GM12878 (cell line): ENCODE measurements at regions not wholly inside any gene's neighbourhood (a gene's known extent, or its start where the extent isn't known, plus 50 kb on each side); places are given as distances from the start of the nearest gene placed in this dataset.

Experiments used
- ATAC-seq: fragments of 200-7000 bp; cut with Tn5 transposase; 3 replicates; pipeline ENCODE4 v1.9.1; 2020; ENCODE audit warnings: mild to moderate bottlenecking, moderate library complexity
- BruUV-seq: library from RNA; stranded (reverse); fragments of 400-500 nt; replicated peaks from 2 replicates; lab custom pipeline; 2021; lab: Mats Ljungman, UMichigan
- CTCF ChIA-PET: fragments of 300-600 bp; sonication (Branson Sonifier 250); formaldehyde crosslinking; extraction: SDS; loops from one replicate; lab custom pipeline; 2021; ENCODE audit warnings: inconsistent platforms; lab: Yijun Ruan, JAX
- POLR2A ChIA-PET: fragments of 350-600 bp; formaldehyde crosslinking; extraction: SDS; loops from one replicate; lab custom pipeline; 2021; ENCODE audit warnings: inconsistent platforms; lab: Charles Lee
- RAD21 ChIA-PET: fragments of 300-600 bp; sonication (Branson Sonifier 250); formaldehyde crosslinking; loops from one replicate; lab custom pipeline; 2023; ENCODE audit warnings: antibody characterized with exemption; ENCODE audit not compliant: unreplicated experiment; lab: Charles Lee
- SMC1A ChIA-PET: fragments of 300-600 bp; sonication (Branson Sonifier 250); formaldehyde crosslinking; loops from one replicate; lab custom pipeline; 2023; ENCODE audit not compliant: unreplicated experiment, uncharacterized antibody; lab: Charles Lee
- DNase-seq: peaks from one replicate; pipeline ENCODE4 v3.0.0-alpha.2; 2011; ENCODE audit warnings: low read depth, low spot score
- FAIRE-seq: peaks from 3 replicates; lab custom pipeline; 2011; peaks lifted over from hg19 to GRCh38; lab: Jason Lieb, UNC
- H2AFZ ChIP-seq: 2 replicates; pipeline ENCODE4 v1.6.0; 2011; ENCODE audit warnings: low read depth, low read length, control low read depth; ENCODE audit not compliant: control insufficient read depth
- H3K27ac ChIP-seq: 2 replicates; pipeline ENCODE4 v1.5.1; 2011; ENCODE audit warnings: control low read depth; ENCODE audit not compliant: control insufficient read depth, insufficient read depth
- H3K27me3 ChIP-seq, 2 experiments: replicated peaks in 1 of 2; 2 replicates each; pipeline versions ENCODE4 v1.6.0 to v1.6.1; 2011; ENCODE audit warnings: low read length in 1 of 2; ENCODE audit not compliant: control insufficient read depth in 2 of 2, insufficient read depth in 2 of 2
- H3K36me3 ChIP-seq, 2 experiments: 2 replicates each; pipeline ENCODE4 v1.5.1; 2011; ENCODE audit warnings: low read length in 1 of 2; ENCODE audit not compliant: control insufficient read depth in 2 of 2, insufficient read depth in 2 of 2
- H3K4me1 ChIP-seq: 2 replicates; pipeline ENCODE4 v1.6.1; 2011; ENCODE audit warnings: mild to moderate bottlenecking, low read length, moderate library complexity, mixed read lengths; ENCODE audit not compliant: control insufficient read depth, insufficient read depth
- H3K4me2 ChIP-seq: 2 replicates; pipeline ENCODE4 v1.6.0; 2011; ENCODE audit warnings: control low read depth; ENCODE audit not compliant: control insufficient read depth, insufficient read depth
- H3K4me3 ChIP-seq: fragments of 200-600 bp; sonication (generic); 2 replicates; pipeline ENCODE4 v1.5.1; 2016
- H3K79me2 ChIP-seq: 2 replicates; pipeline ENCODE4 v1.6.0; 2011; ENCODE audit warnings: low read length; ENCODE audit not compliant: control insufficient read depth, insufficient read depth
- H3K9ac ChIP-seq: 2 replicates; pipeline ENCODE4 v1.8.0; 2011; ENCODE audit warnings: low read length, control low read depth, mixed read lengths; ENCODE audit not compliant: control insufficient read depth, insufficient read depth
- H3K9me3 ChIP-seq: replicated peaks from 3 replicates; pipeline ENCODE4 v1.5.1; 2011; ENCODE audit warnings: mild to moderate bottlenecking, low read length; ENCODE audit not compliant: control insufficient read depth, insufficient read depth
- H4K20me1 ChIP-seq: 2 replicates; pipeline ENCODE4 v1.6.0; 2011; ENCODE audit not compliant: control insufficient read depth, insufficient read depth
- EZH2 ChIP-seq: IDR thresholded peaks from 2 replicates; pipeline ENCODE4 v1.6.1; 2012; ENCODE audit warnings: low read depth, mild to moderate bottlenecking, control low read depth, inconsistent platforms, low read length, borderline replicate concordance; ENCODE audit not compliant: control insufficient read depth
- MEF2A ChIP-seq: IDR thresholded peaks from 2 replicates; pipeline ENCODE4 v1.6.1; 2011; ENCODE audit warnings: low read depth, mild to moderate bottlenecking, low read length, moderate library complexity; ENCODE audit not compliant: insufficient read depth
- NFIC ChIP-seq: IDR thresholded peaks from 2 replicates; pipeline ENCODE4 v1.6.1; 2012; ENCODE audit warnings: low read depth, mild to moderate bottlenecking, inconsistent platforms, low read length, moderate library complexity
- NR2F1 ChIP-seq: fragments of 450-650 bp; conservative IDR thresholded peaks from 2 replicates; pipeline ENCODE4 v1.6.1; 2017; ENCODE audit warnings: mild to moderate bottlenecking
- WGBS: methylation state at CpG from one replicate; pipeline ENCODE4 v1.1.6; 2016; ENCODE audit warnings: low lambda C conversion rate; ENCODE audit not compliant: insufficient replicate concordance, insufficient coverage; ENCODE audit errors: missing lambda C conversion rate; 5-methylcytosine and 5-hydroxymethylcytosine counted together
- in situ Hi-C: fragments of 300-500 bp; cut with MboI; formaldehyde crosslinking; loops from 9 replicates; pipeline ENCODE4 v1.14.3; 2018; ENCODE audit warnings: mixed read lengths
- intact Hi-C: fragments of 100-400 bp; cut with micrococcal nuclease; formaldehyde crosslinking; loops from one replicate; pipeline ENCODE4 v1.14.2; 2022; ENCODE audit not compliant: unreplicated experiment
- TF ChIP-seq, protein P1 (sequence below): fragments of 450-650 bp; IDR thresholded peaks from 2 replicates; pipeline ENCODE4 v1.6.1; 2014; ENCODE audit warnings: mild to moderate bottlenecking
- TF ChIP-seq, protein P2 (sequence below): fragments of 450-650 bp; formaldehyde crosslinking; IDR thresholded peaks from 2 replicates; pipeline ENCODE4 v1.4.0; 2022; ENCODE audit warnings: mild to moderate bottlenecking, moderate library complexity
- TF ChIP-seq, protein P3 (sequence below): fragments of 450-650 bp; IDR thresholded peaks from 2 replicates; pipeline ENCODE4 v1.6.1; 2018; ENCODE audit warnings: mild to moderate bottlenecking, low read depth, moderate library complexity; ENCODE audit not compliant: partially characterized antibody
- TF ChIP-seq, protein P4 (sequence below), 3 experiments: IDR thresholded peaks in 2 of 3; conservative IDR thresholded peaks in 1 of 3; 2 replicates each; pipeline ENCODE4 v1.5.1; 2011; ENCODE audit warnings: low read depth in 3 of 3, low read length in 3 of 3, mild to moderate bottlenecking in 3 of 3, control low read depth in 2 of 3, moderate library complexity in 2 of 3, inconsistent platforms in 1 of 3, mixed read lengths in 1 of 3; ENCODE audit not compliant: control insufficient read depth in 2 of 3, insufficient read depth in 1 of 3; ENCODE audit errors: extremely low read depth in 1 of 3
- TF ChIP-seq, protein P5 (sequence below): IDR thresholded peaks from 2 replicates; pipeline ENCODE4 v1.6.1; 2012; ENCODE audit warnings: low read length, inconsistent platforms
- TF ChIP-seq, protein P6 (sequence below): IDR thresholded peaks from 2 replicates; pipeline ENCODE4 v1.6.1; 2011; ENCODE audit warnings: low read depth, low read length, improper control_type of control experiment, borderline replicate concordance

DNA sequence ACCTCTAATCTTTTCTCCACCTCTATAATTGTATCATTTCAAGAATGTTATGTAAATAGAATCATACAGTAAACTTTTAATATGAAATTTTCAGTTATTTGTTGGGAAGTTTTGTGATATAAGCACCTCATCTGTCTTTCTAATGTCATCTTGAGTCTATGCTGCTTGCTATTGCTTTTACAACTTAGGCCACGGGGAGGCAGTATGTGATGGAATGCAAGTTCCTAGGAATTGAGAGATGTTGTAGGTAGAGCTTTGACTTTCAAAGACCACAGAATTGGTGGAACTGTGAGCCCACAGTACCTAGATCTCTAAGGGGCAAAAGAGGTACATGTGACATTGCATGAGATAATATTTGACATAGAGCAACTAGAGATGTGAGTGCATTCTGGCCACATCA is 328.3 kb downstream of the MFSD1 start:
- CTCF ChIA-PET = interaction anchor here (1.3 to 3.3 kb wide), 4 partner anchors 27 to 130 kb away, joined by 5 to 14 read pairs (median 6); no protein-coding TSS in a partner anchor
- intact Hi-C loops (loop anchor here (1.0 to 5.0 kb wide), 3 partner anchors 123 to 283 kb away; no protein-coding TSS in a partner anchor), in situ Hi-C loops (loop anchor here (5.0 kb wide), 1 partner anchor 127 kb away; no protein-coding TSS in a partner anchor)
- SMC1A ChIA-PET = interaction anchor here (2.0 kb wide), 1 partner anchor 130 kb away, joined by 5 read pairs; no protein-coding TSS in a partner anchor
- Histone ChIP-seq H3K27ac (no peak overlapping the region), H3K4me3 (no peak overlapping the region), H3K79me2 (no peaks in the 10 kb centered on the region), H3K36me3 (no peaks in the 10 kb centered on the region), H3K27me3 (no peaks in the 10 kb centered on the region), H3K9ac (no peak overlapping the region), H3K4me1 (no peaks in the 10 kb centered on the region), H3K4me2 (no peak overlapping the region), H3K9me3 (no peaks in the 10 kb centered on the region), H4K20me1 (no peaks in the 10 kb centered on the region), H2AFZ (no peak overlapping the region)
- no peak for FAIRE-seq
- POLR2A ChIA-PET = no interaction called here
- no TSS peak for BruUV-seq
- WGBS = 0% methylated on average over 1 of the region's 1 CpG
- RAD21 ChIA-PET = interaction anchor here (1.6 kb wide), 1 partner anchor 130 kb away, joined by 4 read pairs; no protein-coding TSS in a partner anchor
- no peak for DNase-seq
- peak; percentile 36; the same call in 1 of the 3 replicates for ATAC-seq
- TF ChIP-seq NFIC (no peak), EZH2 (no peak), MEF2A (no peak), NR2F1 (no peak)
- TF ChIP-seq, protein P1, sequence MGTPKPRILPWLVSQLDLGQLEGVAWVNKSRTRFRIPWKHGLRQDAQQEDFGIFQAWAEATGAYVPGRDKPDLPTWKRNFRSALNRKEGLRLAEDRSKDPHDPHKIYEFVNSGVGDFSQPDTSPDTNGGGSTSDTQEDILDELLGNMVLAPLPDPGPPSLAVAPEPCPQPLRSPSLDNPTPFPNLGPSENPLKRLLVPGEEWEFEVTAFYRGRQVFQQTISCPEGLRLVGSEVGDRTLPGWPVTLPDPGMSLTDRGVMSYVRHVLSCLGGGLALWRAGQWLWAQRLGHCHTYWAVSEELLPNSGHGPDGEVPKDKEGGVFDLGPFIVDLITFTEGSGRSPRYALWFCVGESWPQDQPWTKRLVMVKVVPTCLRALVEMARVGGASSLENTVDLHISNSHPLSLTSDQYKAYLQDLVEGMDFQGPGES = no peak
- TF ChIP-seq, protein P2, sequence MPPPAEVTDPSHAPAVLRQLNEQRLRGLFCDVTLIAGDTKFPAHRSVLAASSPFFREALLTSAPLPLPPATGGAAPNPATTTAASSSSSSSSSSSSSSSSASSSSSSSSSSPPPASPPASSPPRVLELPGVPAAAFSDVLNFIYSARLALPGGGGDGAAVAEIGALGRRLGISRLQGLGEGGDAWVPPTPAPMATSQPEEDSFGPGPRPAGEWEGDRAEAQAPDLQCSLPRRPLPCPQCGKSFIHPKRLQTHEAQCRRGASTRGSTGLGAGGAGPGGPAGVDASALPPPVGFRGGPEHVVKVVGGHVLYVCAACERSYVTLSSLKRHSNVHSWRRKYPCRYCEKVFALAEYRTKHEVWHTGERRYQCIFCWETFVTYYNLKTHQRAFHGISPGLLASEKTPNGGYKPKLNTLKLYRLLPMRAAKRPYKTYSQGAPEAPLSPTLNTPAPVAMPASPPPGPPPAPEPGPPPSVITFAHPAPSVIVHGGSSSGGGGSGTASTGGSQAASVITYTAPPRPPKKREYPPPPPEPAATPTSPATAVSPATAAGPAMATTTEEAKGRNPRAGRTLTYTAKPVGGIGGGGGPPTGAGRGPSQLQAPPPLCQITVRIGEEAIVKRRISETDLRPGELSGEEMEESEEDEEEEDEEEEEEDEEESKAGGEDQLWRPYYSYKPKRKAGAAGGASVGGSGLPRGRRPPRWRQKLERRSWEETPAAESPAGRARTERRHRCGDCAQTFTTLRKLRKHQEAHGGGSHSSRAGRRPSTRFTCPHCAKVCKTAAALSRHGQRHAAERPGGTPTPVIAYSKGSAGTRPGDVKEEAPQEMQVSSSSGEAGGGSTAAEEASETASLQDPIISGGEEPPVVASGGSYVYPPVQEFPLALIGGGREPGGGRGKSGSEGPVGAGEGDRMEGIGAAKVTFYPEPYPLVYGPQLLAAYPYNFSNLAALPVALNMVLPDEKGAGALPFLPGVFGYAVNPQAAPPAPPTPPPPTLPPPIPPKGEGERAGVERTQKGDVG = no peak
- TF ChIP-seq, protein P3, sequence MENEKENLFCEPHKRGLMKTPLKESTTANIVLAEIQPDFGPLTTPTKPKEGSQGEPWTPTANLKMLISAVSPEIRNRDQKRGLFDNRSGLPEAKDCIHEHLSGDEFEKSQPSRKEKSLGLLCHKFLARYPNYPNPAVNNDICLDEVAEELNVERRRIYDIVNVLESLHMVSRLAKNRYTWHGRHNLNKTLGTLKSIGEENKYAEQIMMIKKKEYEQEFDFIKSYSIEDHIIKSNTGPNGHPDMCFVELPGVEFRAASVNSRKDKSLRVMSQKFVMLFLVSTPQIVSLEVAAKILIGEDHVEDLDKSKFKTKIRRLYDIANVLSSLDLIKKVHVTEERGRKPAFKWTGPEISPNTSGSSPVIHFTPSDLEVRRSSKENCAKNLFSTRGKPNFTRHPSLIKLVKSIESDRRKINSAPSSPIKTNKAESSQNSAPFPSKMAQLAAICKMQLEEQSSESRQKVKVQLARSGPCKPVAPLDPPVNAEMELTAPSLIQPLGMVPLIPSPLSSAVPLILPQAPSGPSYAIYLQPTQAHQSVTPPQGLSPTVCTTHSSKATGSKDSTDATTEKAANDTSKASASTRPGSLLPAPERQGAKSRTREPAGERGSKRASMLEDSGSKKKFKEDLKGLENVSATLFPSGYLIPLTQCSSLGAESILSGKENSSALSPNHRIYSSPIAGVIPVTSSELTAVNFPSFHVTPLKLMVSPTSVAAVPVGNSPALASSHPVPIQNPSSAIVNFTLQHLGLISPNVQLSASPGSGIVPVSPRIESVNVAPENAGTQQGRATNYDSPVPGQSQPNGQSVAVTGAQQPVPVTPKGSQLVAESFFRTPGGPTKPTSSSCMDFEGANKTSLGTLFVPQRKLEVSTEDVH = no peak
- TF ChIP-seq, protein P4, sequence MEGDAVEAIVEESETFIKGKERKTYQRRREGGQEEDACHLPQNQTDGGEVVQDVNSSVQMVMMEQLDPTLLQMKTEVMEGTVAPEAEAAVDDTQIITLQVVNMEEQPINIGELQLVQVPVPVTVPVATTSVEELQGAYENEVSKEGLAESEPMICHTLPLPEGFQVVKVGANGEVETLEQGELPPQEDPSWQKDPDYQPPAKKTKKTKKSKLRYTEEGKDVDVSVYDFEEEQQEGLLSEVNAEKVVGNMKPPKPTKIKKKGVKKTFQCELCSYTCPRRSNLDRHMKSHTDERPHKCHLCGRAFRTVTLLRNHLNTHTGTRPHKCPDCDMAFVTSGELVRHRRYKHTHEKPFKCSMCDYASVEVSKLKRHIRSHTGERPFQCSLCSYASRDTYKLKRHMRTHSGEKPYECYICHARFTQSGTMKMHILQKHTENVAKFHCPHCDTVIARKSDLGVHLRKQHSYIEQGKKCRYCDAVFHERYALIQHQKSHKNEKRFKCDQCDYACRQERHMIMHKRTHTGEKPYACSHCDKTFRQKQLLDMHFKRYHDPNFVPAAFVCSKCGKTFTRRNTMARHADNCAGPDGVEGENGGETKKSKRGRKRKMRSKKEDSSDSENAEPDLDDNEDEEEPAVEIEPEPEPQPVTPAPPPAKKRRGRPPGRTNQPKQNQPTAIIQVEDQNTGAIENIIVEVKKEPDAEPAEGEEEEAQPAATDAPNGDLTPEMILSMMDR (IDR thresholded peaks at IDR 0.05 in 2 of 3, conservative IDR thresholded peaks at IDR 0.05 in 1 of 3; ENCODE audit: control insufficient read depth in 2 of 3, extremely low read depth in 1 of 3, insufficient read depth in 1 of 3, low read depth in 3 of 3, low read length in 3 of 3) = peak; percentile 34 to 62 (median 40); a peak in 5 of 6 replicates
- TF ChIP-seq, protein P5, sequence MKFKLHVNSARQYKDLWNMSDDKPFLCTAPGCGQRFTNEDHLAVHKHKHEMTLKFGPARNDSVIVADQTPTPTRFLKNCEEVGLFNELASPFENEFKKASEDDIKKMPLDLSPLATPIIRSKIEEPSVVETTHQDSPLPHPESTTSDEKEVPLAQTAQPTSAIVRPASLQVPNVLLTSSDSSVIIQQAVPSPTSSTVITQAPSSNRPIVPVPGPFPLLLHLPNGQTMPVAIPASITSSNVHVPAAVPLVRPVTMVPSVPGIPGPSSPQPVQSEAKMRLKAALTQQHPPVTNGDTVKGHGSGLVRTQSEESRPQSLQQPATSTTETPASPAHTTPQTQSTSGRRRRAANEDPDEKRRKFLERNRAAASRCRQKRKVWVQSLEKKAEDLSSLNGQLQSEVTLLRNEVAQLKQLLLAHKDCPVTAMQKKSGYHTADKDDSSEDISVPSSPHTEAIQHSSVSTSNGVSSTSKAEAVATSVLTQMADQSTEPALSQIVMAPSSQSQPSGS = no peak
- TF ChIP-seq, protein P6, sequence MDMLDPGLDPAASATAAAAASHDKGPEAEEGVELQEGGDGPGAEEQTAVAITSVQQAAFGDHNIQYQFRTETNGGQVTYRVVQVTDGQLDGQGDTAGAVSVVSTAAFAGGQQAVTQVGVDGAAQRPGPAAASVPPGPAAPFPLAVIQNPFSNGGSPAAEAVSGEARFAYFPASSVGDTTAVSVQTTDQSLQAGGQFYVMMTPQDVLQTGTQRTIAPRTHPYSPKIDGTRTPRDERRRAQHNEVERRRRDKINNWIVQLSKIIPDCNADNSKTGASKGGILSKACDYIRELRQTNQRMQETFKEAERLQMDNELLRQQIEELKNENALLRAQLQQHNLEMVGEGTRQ = no peak
